ENCODE measurements at regions not wholly inside any gene's neighbourhood (a gene's known extent, or its start where the extent isn't known, plus 50 kb on each side); places are given as distances from the start of the nearest gene placed in this dataset.
A peak's percentile ranks its signal among the peaks of the same experiment; 100 is the strongest.

DNA sequence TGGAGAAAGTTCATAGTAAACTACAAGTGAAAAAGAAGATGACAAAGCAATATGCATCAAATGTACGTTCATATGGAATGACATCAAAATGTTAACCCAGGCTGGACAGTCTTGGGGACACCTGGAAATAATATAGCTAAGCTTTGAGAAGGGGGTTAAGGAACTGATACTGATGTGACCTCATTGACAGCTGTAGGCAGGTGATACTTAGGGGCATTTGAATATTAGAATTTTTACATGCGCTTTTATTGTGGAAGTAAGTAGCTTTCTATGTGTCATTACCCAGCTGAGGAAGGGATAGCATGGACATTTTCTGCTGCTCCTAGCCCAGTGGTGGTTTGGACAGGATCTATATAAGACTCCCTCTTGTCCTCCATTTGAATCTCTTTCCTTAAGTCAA lies 299.7 kb downstream of the CWC27 start:
- no peak for DNase-seq

DNA sequence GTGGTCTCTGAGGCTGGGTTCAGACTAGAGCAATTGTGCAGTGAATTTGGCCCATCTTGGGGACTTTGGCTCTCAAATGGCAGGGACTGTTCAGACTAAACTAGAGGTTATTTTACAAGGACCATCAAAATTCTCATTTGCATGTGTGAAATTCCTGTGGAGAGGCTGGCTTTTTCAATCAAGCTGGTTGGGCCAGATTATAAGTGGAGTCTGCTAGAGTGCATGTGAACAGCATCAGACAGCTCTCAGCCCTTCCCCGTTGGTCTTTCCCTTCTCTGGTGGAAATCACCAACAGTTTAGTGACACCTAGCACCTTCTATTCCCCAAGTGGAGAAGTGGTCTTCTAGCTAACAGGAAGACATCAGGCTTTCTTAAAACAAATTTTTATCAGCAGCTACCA lies 301.3 kb downstream of the CWC27 start:
- no peak for DNase-seq

DNA sequence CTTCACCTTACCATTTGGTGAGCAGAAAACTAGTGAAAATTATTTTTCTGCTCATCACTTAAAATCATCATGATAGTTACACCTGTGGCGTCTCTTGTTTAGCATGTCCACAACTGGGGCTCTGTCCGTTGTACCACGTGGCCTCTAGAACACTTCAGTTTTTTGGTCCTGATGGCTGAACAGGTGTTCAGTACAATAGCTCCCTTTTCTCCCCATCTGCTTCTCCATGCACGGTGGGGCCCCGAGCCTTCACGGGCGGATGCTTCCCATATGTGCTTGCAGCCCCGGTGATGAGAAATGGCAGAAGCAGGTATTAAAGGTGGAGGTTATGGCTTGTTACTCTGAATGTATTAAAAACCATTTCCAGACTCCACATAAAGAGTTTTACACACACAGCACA lies 304.1 kb downstream of the CWC27 start:
- DNase-seq: no peak

DNA sequence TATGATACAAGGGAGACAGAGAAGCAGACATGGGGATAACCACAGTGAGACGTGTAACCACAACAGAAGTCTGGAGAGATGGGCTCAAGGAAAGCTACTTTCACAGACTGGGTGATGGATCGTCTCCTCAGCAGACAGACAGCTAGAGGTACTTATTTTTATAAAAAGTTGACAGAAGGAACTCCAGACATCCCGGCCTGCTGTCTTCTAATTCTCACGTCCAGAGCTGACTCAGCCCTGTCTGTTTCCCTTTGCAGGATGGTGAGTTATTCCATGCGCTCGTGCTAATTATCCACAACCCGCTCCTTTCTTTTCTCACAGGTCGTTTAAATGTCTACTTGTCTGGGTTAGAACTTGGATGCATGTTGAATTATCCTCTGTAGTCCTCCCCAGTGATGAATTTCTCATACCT lies 304.5 kb downstream of the CWC27 start:
- no peak for DNase-seq

DNA sequence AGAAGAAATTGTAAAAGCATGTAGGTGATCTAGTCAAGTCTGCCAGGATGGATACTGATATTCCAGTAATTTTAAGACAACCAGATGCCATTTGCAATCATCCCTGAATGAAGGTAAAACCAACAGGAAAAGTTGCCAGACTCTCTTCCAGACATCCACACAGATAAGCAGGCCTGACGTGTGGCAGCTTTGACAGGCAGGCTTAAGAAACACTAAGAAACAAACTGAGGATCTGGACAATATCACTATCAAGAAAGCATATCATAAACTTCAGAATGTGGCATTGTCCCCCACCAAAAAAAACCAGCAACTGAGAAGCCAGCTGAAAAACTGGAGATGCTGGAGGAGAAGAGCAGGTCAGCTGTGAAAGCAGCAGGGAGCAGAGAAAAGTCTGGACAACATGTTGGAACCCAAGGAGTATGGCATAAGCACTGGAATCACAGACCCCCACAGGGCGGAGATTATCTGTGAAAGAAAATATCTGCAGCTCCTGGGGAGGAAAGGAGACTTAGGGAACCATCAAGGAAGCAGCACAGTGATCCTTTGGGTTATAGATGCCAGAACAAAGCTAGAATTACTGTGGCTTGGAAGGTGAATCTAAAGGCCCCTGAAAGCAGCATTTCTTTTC lies 307.0 kb downstream of the CWC27 start:
- DNase-seq: no peak

GRCh38 chr5:65076251-65076869 lies 307.6 kb downstream of the CWC27 start:
- peak; percentile 44 for DNase-seq

GRCh38 chr5:65077653-65078052 lies 308.9 kb downstream of the CWC27 start:
- DNase-seq: no peak

- DNase-seq: no peak
Observed at GRCh38 chr5:65078331-65078730, 309.6 kb downstream of the CWC27 start.

DNA sequence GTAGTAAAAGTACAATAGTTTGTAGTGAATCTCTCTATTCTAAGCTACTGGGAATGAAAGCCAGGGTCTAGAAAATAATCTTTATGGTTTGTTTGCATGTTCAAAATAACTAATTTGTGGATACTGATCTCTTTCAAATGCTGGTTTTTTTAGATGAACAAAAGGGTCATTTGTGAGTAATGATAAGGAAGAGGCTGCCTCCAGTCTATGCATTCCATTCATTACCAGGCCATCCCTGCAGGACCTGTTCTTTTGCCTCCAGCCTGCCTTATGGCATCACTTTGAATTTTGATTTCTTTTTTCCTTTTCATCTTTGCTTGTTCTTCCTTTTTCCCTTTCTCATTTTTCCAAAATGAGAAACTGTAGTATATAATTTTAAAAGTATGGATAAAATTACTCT lies 312.3 kb downstream of the CWC27 start:
- no peak for DNase-seq

DNA sequence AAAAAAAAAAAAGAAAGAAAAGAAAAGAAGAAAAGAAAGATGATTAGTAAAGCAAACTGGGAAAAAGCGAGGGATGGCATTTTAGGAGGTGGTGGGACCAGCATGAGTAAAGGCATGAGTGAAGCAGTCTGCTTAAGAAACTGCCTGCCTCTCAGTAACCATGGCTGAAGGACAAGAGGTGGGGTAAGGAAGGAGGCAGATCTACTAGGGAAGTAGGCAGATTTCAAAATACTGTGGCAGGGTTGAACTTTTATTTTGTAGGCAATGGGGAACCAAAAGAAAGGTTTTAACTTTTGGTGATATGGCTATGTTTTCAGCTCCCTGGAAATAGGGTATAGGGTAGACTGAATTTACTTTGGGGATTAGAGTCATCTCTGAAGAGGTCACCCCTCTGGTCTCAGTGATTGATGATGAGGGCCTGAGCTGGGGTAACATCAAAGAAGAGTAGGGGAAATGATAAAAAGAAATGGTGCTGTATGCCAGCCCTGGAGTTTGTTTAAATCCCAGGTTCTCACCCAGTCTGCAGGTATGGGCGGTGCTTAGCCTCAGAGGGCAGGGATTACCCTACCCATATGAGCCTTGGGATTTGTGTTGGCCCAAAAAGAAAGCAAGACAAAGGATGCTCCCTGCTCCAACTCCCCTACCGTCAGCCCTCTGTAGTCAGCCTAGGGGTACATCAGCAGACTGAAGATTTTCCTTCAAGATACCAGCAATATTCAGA lies 316.2 kb downstream of the CWC27 start:
- no peak for DNase-seq

DNA sequence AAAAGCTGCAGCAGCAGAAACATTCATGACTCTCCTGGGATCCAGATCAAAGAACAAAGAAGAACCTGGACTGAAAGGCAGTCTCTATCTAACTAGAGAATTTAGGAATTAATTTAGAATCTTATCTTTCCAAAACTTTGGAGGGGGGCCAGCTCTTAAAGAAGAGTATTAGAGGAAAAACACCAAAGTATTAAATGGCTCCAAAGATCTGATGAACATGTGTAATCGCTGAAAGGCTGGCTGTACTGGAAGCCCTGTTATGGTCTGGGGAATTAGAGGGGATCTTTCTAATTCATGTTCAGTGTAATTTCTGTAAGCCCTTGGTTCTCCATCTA lies 316.8 kb downstream of the CWC27 start:
- DNase-seq: no peak

GRCh38 chr5:65086234-65086890 lies 317.6 kb downstream of the CWC27 start:
- no peak for DNase-seq

- no peak for DNase-seq
Observed at GRCh38 chr5:65087154-65087553, 318.4 kb downstream of the CWC27 start.

- no peak for DNase-seq
Observed at GRCh38 chr5:65094279-65094678, 325.5 kb downstream of the CWC27 start.

DNA sequence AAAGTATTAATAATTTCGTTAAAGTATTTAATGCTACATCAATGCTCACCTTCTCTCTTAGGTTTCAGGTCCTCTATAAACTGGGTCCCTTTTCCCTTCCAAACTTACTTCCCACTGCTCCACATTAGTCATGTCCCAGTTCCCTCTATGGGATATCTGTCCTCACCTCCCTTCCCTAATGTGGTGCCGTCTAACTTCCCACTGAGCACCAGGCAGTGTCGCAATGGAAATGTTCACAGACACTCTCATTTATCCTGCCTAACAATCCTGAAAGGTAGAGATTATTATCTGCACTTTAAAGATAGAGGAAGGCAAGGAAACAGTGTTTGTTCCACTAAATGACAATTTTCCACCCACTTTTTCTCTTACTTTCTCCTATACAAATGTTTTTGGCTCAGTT lies 329.7 kb downstream of the CWC27 start:
- DNase-seq: no peak
